GM12878 (cell line): ENCODE measurements at regions not wholly inside any gene's neighbourhood (a gene's known extent, or its start where the extent isn't known, plus 50 kb on each side); places are given as distances from the start of the nearest gene placed in this dataset.
"Not testable (repeated sequence)": the region's sequence is repeated elsewhere in the genome, so short reads cannot be mapped to it uniquely, and the experiment has no call there.

ENCODE experiments used
- CTCF ChIP-seq, 3 experiments: IDR thresholded peaks in 2 of 3; conservative IDR thresholded peaks in 1 of 3; 2 replicates each; pipeline ENCODE4 v1.5.1; 2011; ENCODE audit warnings: low read depth in 3 of 3, low read length in 3 of 3, mild to moderate bottlenecking in 3 of 3, control low read depth in 2 of 3, moderate library complexity in 2 of 3, inconsistent platforms in 1 of 3, mixed read lengths in 1 of 3; ENCODE audit not compliant: control insufficient read depth in 2 of 3, insufficient read depth in 1 of 3; ENCODE audit errors: extremely low read depth in 1 of 3
- SIX5 ChIP-seq: IDR thresholded peaks from 2 replicates; pipeline ENCODE4 v1.6.1; 2011; ENCODE audit warnings: mild to moderate bottlenecking, low read depth, low read length, moderate library complexity; ENCODE audit not compliant: severe bottlenecking

GRCh38 chr3:177628095-177628719 is 430.9 kb upstream of the TBL1XR1 start:
- not testable (repeated sequence) for TF ChIP-seq SIX5; CTCF (IDR thresholded peaks at IDR 0.05 in 2 of 3, conservative IDR thresholded peaks at IDR 0.05 in 1 of 3; ENCODE audit: control insufficient read depth in 2 of 3, extremely low read depth in 1 of 3, insufficient read depth in 1 of 3, low read depth in 3 of 3, low read length in 3 of 3)
